SK-N-DZ (cell line): ENCODE measurements at regions not wholly inside any gene's neighbourhood (a gene's known extent, or its start where the extent isn't known, plus 50 kb on each side); places are given as distances from the start of the nearest gene placed in this dataset.

ENCODE experiments used
- DNase-seq: peaks from one replicate; pipeline ENCODE4 v3.0.0-alpha.2; 2015; ENCODE audit warnings: low spot score

DNA sequence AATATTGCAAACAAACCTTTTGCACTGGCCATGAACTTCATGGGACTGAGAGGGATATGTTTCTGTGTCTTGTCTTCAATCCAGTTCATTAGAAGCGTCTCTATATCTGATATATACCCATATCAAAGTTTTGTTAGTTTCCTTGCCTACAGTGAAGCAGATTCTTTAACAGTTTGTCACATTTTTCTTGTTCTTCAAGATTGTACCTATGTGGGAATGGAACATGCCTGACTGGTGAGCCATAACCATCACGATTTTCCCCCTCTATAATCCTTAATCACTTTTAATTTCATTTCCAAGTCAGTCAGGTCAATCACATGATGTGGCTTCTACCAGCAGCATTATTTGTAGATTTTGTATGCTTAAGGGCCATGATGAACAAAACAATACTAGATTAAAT, 197.1 kb upstream of the PDE5A start:
- DNase-seq: no peak

DNA sequence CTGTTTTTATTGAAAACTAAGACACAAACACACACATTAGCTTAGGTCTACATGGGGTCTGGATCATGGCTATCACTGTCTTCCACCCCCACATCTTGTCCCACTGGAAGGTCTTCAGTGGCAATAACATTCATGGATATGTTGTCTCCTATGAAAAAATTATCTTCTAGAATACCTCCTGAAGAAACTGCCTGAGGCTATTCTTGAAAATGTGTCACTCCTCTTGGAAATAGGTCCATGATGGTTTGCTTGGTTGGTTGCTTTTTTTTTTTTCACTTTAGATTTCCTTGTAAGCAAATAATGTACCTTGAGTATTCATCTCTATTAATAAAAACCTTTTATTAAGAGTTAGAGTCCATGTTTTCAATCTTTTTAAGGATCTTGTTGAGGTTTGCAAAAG, 195.3 kb upstream of the PDE5A start:
- no peak for DNase-seq

DNA sequence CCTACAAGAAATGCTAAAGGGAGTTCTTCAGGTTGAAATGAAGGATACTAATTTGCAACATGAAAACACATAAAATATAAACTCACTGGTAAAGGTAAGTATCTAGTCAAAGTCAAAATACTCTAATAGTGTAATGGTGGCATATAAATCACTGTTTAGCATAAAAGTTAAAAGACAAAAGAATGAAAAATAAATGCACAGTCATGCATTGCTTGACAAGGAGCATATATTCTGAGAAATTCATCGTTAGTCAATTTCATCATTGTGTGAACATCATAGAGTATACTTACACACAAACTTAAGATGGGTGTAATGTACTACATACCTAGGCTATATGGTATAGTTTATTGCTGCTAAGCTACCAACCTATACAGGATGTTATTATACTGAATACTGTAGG, 194.4 kb upstream of the PDE5A start:
- no peak for DNase-seq

DNA sequence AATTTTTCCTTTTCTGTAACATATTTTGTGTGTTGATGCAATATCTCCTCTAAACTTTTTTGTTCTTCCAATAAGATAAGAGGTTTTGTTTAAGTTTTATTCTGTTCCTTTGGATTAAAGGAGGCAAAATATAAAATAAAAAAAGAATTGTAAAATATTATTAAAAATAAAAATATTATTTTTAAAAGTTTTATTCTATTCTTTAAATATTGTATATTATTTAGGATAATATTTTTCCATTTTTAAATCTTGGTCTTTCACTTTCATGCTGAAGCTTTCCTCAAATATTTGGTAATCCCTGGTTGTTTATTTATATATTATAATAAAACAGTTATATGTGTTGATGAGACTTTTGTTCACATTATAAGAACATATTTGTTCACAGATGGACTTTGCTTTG, 187.9 kb upstream of the PDE5A start:
- no peak for DNase-seq

DNA sequence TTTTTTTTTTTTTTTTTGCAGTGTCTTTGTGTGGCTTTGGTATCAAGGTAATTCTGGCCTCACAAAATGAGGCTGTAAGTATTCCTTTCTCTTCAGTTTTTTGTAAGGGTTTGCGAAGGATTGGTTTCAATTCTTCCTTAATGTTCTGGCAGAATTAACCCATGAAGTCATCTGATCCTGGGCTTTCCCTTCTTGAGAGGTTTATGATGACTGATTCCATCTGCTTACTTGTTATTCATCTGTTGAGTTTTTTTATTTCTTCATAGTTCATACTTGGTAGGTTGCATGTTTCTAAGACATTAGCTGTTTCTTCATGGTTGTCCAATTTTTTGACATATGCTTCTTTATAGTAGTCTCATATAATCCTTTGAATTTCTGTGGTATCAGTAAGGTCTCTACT, 181.4 kb upstream of the PDE5A start:
- no peak for DNase-seq

DNA sequence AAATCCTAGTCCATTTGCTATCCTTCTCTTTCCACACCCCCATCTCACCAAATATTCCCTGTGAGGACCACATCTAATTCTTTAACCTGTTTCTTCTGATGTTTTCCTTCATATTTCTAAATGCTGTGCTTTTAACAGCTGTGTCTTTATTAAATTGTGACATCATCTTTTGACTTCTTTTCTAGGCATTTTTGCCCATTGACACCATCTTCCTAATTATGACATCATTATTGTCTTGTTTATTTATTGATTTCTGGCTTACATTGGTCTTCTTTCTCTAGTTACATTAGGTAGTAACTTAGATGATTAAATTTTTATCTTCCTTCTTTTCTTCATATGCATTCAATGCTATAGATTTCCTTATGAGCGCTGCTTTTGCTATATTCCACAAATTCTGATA, 175.8 kb upstream of the PDE5A start:
- no peak for DNase-seq

DNA sequence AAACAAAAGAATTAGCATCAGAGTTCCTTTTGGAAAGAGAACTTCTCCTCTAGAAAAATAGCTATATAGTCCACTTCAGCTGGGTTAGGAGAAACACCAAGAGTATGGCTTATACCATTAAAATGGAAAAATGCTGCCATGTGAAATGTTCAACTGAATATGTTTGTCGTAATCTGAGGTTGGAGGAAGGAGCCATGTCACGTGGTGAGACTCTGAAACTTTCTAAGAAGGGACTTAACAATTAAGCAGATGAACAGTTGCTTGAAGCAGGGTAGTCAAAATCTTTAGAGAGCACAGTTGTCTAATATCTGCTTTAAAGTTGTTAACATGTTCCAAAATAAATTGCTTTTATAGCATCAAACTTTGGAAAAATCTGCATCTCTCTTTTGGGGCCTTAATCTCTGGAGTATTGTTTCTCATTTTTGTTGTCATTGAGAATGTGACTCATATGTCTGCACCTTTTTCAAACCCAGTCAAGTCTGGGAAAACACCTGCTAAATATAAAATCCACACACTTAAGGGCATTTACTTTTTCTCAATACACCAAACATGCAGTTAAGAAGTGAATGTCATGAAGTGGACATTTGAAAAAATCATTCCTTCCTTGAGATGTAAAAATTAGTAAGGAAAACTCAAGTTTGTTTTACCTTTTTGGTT, 168.8 kb upstream of the PDE5A start:
- no peak for DNase-seq

DNA sequence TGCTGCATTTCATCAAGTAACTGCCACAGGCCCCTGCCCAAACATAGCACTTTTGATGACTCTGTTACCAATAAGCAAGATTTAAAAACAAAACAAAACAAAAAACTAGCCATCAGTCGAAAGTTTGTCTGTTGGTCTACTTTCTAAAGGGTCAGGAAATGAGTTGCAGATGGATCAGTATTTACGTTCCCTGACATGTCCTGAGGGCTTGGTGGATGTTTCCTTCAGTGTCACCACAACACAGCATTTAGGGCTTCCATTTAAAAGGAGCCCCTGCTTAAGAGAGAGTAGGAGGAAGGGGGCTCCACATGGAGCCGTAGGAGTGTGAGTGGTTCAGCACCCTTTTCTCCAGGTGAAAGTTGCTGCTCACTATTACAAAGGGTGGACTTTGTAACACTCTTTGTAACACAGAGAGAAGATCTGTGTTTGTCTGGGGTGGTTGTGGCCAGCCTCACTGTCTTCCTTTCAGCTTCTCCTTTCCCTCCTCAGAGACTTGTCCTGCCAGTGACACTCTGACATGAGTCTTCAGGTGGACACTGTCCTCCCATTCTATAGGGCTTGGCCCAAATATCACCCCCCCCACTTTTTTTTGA, 167.5 kb upstream of the PDE5A start:
- DNase-seq: no peak

DNA sequence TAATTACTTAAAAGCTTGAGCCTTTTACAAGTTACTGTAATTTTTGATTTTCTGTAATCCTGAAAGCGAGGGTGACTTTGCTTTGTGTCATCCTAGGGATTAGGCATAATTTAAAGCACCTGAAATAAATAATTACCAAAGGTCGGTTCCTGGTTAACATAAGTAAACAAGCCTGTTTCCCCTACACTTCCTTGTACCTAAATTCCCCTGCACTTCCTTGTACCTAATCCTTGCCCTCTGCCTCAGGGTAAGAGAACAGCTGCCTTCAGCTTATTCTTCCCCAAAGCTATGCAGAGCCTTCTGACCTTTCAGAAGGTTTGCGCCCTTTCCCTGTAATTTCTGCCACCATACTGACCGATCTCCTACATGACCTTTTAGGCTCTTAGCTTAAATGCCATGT, 166.1 kb upstream of the PDE5A start:
- no peak for DNase-seq

DNA sequence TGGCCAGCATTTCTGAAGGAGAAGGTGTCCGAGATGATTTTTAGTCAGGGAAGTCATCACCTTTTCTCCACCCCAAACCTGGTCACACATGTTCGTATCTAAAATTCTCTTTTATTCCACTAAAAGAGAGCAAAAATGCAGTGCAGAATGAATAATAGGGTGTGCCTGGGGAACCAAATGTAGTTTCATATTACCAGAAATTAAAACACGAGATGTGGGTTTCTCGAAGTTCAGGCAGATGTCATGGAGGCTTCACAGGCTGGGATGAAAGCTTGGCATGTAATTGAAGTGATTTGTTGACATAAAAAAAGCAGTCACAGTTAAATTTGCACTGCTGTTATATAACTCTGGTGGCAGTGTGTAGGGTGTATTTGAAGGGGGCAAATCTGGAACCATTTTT, 165.5 kb upstream of the PDE5A start:
- DNase-seq: no peak

DNA sequence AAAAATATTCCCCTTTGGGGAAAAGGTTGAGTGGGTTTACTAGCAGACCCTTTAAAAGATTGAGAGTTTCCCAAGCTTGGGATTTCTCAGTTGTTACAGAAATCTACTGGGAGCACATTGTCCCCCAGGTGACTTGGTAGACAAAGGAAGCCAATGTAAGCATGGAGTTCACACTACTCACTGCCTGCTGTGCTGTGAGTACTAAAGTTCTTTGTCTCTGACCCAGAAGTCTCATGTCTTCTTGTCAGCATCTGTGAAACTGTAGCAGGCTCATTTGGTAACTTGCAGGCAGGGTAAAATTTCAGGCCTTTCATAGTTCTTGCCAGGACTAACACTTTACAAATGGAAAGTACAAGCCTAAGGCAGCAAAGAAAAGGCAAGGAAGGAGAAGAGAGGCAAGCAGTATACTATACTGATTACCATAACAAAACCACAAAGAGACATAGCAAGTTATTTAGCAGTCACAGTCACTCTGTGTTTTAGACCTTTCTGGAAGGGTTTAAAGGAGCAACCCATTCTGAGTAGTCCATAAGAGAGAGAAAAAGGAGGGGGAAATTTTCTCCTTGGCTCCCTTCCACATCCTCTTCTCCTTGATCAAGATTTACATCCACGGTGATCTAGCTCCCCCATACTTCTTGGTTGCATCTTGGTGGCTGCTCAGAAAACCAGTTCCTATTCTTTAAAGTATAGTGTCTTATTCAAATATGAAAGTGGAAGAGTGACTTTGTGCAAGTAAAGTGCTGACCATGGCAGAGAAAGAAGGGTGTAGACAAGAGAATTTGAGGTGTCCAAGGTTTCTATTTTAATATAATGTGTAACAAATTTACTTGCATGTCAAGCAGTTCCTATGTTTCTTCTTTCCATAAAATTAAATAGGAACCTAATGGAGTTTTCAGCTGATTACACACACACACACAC, 160.0 kb upstream of the PDE5A start:
- DNase-seq: no peak

DNA sequence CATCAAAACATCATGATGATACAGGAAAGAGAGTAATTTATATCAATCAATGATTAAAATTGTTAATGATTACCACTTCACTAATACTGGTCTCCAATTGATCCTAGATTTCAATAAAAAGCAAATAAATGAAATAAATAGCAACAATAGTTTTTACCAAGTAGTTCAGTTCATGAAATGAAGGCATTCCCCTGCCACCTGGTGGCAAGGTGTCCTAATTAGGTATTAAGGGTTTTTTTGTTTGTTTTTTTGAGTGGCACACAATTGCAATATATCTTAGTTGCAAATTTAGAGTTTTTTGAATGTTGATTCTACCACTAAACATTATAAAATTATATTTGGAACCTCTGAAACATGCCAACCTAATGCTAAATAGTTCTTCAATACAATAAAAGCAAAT, 157.4 kb upstream of the PDE5A start:
- no peak for DNase-seq

DNA sequence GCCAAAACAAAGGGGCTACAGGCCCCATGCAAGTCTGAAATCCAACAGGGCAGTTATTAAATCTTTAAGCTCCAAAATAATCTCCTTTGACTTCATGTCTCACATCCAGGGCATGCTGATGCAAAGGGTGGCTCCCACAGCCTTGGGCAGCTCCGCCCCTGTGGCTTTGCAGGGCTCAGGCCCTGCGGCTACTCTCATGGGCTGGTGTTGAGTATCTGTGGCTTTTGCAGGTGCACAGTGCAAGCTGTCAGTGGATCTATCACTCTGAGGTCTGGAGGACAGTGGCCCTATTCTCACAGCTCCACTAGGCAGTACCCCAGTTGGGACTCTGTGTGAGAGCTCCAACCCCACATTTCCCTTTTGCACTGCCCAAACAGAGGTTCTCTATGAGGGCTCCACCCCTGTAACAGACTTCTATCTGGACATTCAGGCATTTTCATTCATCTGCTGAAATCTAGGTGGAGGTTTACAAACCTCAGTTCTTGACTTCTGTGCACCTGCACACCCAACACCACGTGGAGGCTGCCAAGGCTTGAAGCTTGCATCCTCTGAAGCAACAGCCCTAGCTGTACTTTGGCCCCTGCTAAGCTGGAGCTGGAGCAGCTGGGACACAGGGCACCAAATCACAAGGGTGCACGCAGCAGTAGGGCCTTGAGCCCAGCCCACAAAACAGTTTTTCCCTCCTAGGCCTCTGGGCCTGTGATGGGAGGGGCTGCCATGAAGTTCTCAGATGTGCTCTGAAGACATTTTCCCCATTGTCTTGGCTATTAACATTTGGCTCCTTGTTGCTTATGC, 154.8 kb upstream of the PDE5A start:
- DNase-seq: no peak

DNA sequence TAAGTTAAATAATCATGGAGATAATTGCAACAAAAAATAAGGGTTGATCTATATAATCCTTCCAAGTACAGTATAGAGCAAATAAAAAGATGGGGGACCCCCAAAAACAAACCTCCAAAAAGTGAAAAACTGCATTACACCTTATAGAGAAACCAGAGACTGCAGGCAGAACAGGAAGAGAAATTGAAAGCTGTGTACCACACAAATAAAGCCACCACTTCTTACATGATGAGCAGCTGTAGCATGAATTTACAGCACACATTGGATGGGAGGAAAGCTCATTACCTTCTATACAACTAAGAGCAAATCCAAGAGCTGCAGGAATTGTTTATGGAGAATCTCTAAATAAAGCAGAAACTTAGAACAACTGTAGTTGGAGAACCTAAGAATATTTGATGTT, 152.4 kb upstream of the PDE5A start:
- DNase-seq: no peak

DNA sequence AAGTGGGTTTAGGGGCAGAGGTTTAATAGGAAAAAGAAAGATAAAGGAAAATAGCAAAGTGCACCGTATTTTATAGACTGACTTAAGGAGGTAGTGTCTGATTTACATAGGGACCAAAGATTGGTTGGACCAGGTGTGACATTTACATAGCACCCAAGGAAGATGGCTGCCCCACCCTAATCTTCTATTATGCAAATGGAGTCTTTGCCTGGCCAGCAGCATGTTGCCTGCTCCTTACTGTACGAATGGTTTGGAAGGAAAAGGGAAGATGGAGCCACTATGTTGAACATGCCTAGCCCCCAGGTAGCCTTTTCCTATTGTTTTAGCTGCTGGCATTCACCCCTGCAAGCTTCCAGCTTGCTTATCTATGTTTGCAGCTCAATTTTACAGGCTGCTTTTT, 146.2 kb upstream of the PDE5A start:
- no peak for DNase-seq

DNA sequence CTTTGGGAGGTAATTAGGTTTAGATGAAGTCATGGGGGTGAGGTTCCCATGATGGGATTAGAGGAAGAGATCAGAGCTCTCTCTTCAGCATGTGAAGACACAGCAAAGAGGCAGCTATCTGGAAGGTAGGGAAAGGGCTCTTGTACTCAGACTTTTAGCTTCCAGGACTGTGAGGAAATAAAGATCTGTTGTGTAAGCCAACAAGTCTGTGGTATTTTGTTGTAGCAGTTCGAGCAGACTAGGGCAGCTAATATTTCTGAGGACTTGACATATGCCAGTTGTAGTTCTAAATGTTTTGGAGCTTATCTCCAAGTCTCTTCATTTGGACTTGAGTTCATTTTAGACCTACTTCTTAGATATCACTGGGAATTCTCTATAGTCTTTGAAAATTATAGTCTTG, 137.3 kb upstream of the PDE5A start:
- no peak for DNase-seq

DNA sequence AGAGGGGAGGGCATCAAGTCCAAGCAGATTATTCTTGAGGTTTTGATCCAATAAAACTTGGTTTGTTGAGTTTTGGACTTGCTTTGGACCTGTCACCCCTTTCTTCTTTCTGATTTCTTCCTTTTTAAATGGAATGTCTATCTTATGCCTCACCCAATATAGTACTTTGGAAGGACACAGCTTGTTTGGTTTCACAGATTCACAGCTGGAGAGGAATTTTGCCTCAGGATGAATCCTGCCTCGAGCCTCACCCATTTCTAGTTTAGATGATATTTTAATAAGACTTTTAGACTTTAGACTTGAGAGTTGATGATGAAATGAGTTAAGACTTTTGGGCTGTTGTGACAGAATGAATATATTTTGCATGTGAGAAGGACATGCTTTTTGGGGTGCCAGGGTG, 136.9 kb upstream of the PDE5A start:
- no peak for DNase-seq

DNA sequence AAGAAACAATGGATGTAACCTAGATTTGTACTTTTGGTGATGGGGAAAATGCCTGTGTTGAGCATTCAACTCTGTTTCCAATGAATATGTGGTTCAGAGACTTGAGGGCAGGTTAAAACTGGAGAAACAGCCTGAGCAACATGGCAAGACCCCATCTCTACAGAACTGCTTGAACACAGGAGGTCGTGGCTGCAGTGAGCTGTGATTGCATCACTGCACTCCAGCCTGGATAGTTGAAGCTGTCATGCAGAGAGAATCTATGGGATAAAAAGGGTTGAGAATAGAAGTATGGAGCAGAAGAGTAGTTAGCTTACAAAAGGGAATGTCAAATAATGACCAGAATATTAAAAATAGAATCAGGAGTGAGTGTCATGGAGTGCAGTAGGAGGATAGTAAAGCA, 134.8 kb upstream of the PDE5A start:
- DNase-seq: no peak

DNA sequence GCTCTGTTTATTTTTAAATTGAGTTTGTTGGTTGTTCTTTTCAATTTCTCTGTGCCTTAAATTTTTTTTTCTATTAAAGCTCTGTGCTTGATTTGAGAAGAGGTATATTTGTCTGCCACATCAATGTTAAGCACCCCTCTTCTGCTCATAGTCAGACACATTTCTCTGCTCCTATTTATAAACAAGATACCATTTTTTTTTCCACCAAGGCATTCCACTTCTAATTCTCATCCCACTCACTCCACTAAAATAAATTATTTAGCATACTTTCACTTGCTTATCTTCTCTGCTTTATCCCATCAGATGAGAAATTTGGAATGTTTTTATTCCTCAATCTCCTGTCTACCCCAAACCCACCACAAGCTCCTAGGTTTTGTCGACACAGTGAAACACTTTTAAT, 127.0 kb upstream of the PDE5A start:
- no peak for DNase-seq

DNA sequence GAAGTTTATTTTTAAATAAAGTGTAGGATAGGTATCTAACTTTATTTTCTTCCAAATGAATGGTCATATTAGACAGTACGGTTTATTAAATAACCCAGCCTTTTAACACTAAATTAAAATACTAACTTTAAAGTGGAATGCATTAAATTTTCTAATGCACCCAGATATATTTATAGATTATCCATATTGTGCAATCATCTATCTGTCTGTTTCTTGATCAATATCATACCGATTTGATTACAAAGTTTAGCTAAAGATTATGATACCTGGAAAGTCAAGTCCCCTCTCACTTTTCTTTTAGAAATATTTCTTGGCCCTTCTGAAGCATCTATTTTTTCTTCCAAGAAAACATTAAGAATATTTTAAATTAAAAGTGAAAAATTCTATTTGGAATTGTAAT, 124.3 kb upstream of the PDE5A start:
- no peak for DNase-seq

DNA sequence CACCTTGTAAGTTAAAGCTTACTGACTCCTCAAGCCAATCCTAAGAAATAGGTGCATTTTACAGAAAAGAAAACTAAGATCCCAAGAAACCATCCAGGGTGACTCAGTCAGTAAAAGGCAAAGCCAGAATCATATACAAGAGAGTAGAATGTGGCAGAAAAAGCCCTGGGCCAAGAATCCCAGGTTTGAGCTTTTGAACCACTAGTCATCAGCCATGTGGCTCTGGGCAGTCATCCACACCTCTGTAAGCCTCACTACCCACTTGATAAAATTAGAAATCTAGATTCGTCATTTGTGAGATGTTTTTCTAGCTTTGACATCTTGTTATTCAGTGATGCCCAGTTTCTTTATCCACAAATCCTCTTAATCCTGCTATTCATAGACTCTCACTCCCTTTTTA, 122.2 kb upstream of the PDE5A start:
- no peak for DNase-seq

DNA sequence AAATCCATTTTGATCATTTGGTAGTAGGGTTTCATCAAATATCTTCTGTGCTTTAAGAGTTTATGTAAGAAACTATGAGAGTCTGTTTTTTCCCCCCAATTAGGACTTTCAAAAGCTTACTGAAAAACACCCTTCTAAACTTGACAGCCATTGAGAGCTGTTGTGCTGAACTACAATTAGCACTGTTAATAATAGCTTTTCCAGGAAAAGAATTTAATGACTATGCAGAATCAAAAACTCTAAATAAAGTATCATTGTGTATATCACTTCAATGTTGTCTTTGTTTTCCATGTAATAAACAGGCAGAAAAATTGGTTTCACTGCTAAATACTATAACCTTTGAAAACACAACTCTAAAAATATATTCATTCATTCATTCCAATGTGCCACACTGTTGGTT, 121.4 kb upstream of the PDE5A start:
- no peak for DNase-seq
